OCI-LY3 (cell line): ENCODE measurements at regions not wholly inside any gene's neighbourhood (a gene's known extent, or its start where the extent isn't known, plus 50 kb on each side); places are given as distances from the start of the nearest gene placed in this dataset.

Source experiments
- EZH2phosphoT487 ChIP-seq: fragments of 200-600 bp; shearing (Covaris generic); IDR thresholded peaks from 2 replicates; pipeline ENCODE4 v1.6.1; 2018; ENCODE audit warnings: antibody characterized with exemption, mixed run types, low read depth
- TF ChIP-seq, protein P1 (sequence below): fragments of 200-600, 300-600 bp; sonication (generic); IDR thresholded peaks from 2 replicates; pipeline ENCODE4 v1.5.1; 2014; ENCODE audit warnings: antibody characterized with exemption, low read length, low read depth

DNA sequence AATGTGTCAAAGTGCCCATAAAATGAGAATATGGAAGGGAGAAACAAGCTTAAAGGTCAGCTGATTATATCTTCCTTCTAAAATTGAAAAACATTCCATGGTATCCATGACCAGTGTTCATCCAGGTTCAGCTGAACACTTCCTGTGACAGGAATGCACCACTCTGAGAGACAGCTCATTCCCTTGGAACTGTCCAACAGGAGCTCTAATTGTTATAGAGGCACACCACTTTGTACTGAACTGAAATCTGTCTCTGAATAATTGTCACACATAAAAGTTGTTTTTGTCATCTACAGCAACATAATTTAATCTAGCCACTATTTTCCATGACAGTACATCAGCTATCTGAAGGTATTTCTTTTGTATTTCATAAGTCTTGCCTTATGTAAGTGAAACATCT lies 195.9 kb upstream of the ZNF804A start:
- TF ChIP-seq, protein P1, sequence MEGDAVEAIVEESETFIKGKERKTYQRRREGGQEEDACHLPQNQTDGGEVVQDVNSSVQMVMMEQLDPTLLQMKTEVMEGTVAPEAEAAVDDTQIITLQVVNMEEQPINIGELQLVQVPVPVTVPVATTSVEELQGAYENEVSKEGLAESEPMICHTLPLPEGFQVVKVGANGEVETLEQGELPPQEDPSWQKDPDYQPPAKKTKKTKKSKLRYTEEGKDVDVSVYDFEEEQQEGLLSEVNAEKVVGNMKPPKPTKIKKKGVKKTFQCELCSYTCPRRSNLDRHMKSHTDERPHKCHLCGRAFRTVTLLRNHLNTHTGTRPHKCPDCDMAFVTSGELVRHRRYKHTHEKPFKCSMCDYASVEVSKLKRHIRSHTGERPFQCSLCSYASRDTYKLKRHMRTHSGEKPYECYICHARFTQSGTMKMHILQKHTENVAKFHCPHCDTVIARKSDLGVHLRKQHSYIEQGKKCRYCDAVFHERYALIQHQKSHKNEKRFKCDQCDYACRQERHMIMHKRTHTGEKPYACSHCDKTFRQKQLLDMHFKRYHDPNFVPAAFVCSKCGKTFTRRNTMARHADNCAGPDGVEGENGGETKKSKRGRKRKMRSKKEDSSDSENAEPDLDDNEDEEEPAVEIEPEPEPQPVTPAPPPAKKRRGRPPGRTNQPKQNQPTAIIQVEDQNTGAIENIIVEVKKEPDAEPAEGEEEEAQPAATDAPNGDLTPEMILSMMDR: no peak
- TF ChIP-seq EZH2phosphoT487: no peak
